GM19452 (cell line): ENCODE measurements at regions not wholly inside any gene's neighbourhood (a gene's known extent, or its start where the extent isn't known, plus 50 kb on each side); places are given as distances from the start of the nearest gene placed in this dataset.
"Not testable (repeated sequence)": the region's sequence is repeated elsewhere in the genome, so short reads cannot be mapped to it uniquely, and the experiment has no call there.

Source experiments
- ATAC-seq: cut with Tn5 transposase; IDR thresholded peaks from one replicate; pipeline ENCODE4 v1.9.1; 2021; ENCODE audit not compliant: unreplicated experiment

DNA sequence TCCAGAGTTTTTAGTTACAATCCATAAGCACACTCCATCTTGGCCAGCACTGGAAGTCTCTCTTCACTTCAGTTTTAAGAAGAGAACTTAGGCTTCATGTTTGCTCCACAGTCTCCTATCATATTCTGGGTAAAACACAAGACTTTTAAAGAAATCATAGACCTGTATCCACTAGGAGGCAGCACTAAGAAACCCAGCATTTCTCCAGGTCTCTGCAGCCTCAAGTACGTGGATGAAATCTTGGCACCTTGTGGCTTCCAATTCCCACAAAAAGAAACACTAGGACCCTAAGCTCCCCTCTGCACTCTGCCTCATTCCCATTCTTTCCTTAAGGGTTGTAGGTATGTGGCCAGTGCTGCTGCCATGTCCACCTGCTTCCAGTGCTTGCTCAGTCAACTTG, 367.3 kb upstream of the CASK start:
- no peak for ATAC-seq

DNA sequence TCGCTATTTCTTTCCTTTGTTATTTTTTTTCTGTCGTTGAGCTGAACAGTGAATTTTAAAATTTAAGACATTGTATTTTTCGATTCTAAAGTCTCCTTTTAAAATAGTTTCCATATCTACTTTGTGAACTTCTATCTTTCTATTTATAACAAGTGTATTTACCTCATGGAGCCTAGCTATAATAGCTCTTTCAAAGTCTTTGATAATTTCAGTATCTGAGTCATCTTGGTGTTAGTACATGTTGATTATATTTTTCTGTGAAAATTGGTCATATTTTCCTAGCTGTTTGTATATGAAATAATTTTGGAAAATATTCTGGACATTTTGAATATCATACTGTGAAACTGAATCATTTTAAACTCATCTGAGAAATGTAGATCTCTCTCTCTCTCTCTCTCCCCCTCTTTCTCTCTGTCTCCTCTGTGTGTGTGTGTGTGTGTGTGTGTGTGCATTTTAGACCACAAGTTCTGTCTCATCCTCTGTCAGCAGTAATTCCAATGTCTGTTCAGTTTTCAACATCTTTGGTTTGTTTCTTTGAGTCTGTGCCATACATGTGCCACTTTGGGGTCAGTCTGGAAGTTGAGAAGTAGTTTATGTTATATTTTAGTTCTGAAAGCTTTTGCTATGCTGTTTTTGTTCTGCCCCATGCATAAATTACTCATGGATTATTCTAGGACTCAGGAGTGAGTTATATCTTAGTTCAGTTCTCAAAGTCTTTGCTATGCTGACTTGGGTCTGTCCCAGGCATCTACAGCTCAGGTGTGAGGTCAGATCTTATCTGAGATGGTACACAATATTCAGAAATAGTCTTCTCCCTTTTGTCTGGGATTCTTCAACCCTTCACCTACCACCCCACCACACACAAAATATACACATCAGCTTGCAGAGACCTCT, 366.4 kb upstream of the CASK start:
- no peak for ATAC-seq

DNA sequence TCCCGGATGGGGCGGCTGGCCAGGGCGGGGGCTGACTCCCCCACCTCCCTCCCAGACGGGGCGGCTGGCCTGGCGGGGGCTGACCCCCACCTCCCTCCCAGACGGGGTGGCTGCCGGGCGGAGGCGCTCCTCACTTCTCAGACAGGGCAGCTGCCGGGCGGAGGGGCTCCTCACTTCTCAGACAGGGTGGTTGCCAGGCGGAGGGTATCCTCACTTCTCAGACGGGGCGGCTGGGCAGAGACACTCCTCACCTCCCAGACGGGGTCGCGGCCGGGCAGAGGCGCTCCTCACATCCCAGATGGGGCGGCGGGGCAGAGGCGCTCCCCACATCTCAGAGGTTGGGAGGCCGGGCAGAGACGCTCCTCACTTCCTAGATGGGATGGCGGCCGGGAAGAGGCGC, 362.3 kb upstream of the CASK start:
- not testable (repeated sequence) for ATAC-seq

DNA sequence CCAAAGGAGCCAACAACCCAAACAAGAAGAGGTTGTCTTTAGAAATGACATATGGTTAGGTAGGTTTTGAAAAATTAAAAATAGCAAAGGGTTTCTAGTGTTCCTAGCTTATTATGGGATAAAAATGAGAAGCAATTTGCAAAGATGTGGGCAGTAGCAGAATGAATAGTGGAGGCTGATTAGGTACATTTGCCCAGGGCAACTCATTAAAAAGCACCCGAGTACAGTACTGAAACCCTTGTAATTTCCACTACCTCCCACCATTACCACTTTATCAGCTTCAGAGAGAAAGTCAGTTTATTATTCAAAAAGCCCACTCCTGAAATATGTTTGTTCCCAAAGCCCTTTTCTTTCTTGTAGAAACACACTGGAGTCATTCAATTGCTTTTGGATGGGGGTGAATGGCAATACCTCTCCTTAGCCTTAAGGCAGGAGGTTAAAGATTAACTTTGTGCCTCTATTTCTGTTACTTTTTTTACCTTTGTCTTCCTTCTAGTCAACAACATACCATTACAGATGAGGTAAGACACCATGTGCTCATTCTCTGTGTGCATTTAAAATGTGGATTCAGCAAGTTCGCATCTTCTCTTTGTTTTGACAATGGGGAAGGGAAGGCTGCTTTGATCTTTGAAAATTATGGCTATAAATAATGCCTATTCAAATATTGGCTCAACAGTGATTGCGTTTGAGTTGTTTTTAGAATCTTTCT, 353.8 kb upstream of the CASK start:
- ATAC-seq, result no peak

DNA sequence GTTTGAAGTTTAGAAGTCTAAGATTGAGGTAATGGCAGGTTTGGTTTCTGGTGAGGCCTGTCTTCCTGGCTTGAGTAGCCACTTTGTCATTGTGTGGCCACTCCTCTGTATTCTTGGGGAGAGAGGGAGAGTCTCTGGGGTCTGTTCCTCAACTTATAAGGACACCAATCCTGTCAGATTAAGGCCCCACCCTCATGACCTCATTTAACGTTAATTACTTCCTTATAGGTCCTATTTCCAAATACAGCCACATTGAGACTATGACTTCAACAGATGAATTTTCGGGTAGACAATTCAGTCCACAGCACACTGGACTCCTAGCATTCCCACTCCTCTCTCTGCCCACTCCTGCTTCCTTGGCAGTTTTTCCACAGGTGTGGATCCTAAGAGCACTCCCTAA, 350.8 kb upstream of the CASK start:
- no peak for ATAC-seq

DNA sequence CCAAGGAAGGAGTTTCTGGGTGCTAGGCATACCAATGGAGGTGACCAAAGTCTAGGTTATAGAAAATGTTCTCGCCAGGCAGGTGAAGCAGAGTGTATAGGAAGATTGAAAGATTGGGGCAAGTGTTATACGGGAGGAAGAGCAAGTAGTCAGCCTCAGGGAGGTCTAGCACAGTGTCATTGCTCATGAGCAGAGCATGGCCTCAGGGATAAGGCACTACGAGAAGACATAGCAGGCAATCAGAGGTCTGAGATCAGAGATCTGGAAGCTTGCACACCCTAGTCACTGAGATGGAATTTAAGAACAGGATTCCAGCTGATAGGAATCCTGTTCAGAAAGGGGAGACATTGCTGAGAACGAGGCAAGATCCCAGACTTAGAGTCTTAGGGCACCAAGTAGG, 350.0 kb upstream of the CASK start:
- no peak for ATAC-seq

DNA sequence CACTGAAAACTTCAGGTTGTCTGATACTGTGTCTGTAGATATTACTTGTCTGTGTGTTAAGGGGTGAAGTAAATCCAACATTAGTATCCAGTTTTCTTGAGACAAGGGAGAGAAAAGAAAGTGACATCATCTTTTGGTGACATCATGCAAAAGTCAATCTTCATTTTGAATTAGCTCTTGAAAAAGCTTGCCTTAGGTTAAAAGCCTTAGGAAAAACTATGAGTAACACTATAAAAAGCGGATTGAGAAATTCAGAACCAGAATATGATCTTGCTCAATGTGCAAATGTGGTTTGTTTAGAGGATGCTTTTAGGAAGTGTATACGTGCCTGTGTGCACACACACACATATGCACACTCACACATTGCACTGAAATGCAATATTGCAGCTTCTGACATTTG, 345.8 kb upstream of the CASK start:
- no peak for ATAC-seq

DNA sequence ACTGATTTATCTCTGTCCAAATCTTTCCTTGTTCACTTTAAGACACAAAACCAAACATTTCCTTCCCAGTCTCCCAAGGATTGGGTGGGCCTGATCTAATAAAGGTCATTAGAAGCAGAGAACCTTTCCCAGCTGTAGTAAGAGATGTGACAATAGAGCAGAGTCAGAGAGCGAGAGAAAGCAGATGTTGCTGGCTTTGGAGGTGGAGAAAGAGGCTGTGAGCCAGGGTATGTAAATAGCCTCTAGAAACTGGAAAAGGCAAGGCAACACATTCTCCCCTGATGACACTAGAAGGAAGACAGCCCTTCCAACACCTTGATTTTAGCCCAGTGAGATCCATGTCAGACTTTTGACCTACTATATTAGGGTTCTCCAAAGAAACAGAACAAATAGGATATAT, 337.5 kb upstream of the CASK start:
- ATAC-seq, result no peak

DNA sequence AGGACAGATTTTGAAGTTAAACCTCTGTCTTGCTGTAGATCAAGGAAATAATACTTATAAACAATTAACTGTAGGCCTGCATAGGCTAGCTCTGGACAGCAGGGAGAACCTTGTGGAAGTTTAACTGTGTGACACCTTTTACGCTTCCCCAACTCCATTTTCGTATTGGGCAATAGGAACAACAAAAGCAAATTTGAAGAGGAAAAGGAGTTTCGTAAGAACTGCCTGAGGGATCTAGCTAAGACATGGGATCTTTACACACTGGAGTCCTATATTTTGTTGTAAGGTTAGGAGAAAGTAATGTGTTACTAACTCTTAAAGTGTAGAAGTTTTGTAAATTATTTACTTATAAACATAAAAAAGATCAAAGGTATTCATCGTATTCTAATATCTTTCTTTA, 324.9 kb upstream of the CASK start:
- no peak for ATAC-seq

DNA sequence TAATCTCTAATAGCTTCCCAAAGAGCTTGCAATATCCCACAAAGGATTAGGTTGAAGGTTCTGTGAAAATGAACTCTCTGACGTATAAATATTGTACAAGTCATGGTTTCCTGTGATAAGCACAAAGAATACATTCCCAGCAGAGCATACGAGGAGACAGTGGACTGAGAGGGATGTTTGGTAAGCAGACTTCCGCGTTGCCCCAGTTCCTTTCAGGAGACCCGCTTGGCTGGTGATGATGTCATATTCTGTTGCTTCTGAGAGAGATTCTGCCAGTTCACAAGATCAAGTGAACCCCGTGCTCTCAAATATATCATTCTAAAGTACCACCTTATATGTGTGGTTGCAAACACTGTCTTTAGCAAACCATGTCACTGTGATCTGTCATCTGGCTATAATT, 323.9 kb upstream of the CASK start:
- ATAC-seq, result no peak

DNA sequence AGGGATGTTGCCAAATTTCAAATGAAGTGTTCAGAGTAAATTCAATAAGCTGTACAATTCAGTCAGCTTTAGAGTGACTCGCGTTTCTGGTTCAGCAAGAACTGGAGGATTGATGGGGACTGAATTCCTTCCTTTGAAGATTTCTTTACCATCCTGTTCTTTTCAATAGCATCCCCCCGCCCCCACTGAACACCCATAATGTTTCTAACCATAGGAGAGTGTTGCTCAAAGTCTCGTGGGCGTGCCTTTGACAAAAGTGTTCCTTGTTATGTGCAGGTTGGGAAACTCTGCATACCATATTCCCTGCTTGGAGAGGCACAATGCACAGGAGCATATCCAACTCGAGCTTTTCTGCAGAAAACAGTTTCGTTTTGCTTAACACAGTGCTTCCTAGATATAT, 323.5 kb upstream of the CASK start:
- ATAC-seq, result no peak

DNA sequence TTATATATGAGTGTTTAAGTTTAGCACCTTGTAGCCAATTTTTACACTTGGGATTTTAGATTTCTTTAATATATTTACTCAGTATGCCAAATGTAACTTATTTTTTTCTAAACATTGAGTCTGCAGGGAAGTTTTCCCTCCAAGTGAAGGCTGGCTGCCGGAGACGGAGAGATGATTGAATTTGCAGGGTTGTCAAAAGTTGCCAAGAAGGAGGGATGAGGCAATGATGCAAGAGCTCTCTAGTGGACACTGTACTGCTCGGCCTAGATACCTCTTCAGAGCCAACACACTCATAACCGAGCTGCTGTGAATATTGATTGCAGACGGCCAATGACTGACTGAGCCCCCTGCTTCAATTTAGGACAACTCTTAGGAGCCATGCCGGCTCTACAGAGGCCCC, 318.6 kb upstream of the CASK start:
- ATAC-seq, result no peak

DNA sequence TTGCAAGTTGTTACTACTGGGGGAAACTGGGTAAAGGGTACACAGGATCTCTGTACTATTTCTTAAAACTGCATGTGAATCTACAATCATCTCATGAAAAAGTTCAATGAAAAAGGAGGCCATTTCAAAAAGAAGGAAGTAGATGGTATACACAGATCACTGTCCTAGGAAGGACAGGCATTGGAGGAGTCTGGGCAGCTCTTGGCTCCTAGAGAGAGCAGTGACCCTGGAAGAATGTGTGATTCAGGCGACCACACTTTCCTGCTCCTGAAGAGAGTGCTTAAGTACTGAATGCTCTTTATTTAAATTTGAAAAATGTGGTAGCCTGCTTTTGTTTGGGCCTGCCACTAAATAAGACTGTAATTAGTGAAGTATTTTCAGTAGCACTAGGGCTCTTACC, 318.1 kb upstream of the CASK start:
- no peak for ATAC-seq

DNA sequence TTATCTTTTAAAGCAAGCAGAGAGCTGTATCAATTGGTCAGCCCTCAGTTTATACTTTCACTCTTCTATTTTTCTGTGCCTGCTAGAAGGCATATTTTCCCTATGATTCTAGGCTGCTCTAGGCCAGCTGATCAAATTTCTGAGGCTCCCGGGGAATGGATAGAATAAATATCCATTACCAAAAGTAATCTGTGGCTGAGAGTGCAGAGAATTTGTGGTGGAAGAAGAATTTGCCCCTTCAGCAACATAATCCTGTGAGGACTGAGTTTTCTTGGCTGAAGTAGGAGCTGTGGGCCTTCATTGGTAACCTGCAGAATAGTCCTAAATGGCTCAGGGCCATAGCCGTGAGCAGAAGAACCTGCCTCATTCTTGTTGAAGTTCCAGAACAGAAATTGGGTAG, 314.6 kb upstream of the CASK start:
- ATAC-seq, result no peak

DNA sequence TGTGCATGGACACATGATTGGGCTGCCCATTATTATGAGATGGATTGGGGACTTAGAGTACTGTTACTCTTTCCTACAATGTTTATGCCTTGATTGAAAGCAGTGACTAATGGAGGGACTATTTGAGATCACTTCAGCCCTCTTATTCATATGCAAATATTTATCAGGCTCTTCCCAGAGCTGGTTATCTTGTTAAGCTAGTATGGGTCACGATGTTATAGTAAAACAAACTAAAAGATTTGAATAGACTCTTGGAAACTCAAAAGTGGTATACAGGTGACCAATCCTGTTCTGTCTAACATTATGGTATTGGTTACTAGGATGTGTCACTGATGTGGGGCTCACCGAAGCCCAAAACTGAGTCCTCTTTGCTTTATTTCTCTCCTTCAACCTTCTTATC, 306.2 kb upstream of the CASK start:
- ATAC-seq, result no peak

DNA sequence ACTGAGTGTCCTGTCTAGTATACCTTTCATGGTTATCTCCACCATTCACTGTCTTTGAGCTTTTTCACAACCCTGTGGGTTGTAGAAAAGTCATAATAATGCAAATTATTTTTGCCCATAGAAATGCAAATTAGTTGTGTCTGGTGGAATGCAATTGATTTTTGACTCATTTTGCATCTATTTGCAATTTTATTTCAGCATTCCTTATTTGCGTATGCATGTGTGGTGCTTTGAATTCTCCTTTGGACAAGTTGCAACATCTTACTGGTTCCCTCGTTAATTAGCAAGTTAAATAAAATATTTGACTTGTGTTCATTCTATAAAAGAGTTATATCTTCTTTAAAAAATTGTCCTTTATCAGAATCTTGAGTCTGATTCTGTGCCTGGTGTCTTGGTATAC, 297.3 kb upstream of the CASK start:
- no peak for ATAC-seq

DNA sequence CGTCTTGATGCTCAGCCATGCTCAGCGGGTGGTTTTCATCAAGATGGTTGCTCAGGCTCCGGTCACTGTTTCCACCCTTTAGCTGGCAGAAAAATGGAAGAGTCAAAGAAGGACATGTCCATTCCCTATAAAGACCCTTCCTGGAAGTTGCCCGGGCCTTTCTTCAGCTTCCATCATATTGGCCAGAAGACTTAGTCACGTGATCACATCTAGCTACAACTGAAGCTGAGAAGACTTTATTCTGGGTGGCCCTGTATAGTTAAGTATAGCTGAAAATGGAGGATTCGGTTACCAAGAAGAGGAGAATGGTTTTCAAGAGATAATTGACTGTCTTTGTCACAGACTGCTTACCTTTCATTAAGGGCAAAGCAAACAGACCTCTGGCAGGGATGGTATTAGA, 296.7 kb upstream of the CASK start:
- ATAC-seq, result no peak

DNA sequence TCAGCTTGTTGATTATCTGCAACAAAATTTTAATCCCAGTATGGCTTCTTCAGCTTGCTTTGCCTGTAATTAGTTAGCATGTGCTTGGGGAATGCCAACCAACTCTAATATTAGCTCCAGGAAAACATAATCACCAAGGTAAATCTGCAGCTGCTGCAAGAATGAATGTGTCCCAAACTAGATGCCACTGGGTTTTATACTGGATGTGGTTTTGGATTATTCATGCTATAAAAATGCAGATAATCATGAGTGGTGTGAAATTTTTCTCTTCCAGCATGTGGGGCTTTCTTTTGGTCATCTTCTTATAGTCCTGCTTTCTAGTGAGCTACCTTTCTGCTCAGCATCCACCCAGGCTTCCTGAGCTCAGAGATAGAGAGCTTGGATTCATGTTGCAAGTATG, 295.9 kb upstream of the CASK start:
- ATAC-seq, result no peak

DNA sequence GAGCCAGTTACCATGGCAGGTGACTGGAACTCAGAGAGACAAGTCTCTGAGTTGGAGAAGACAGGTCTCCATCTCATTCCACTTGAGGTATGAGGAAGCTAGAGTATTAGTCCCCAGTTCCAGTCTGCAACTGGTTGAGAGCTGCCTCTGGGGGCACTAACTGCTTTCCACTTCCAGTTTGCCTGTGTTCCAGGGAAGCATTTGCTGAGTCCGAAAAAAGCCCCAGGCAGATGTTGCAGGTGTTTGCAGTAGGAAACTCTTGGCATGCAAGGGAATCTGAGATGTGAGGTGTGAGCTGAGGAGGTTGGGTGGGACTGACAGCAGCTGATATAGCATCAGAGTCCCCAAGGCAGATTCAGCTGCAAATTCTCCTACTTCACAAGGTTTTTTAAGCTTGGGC, 272.2 kb upstream of the CASK start:
- no peak for ATAC-seq

DNA sequence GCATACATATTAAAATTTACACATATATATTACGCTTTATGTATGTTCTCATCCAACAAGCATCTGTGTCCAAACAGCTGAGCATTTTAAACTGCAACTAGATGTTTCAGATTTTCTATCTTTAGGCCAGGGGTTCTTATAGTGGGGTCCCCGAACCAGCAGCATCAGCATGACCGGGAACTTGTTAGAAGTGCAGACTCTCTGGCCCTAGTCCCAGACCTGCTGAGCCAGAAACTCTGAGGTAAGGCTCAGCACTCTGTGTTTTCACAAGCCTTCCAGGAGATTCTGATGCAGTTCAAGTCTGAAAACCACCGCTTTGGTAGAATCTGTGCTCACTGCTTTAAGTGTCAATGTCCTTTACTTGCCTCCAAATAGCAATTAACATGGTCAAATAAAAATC, 266.2 kb upstream of the CASK start:
- ATAC-seq, result no peak

DNA sequence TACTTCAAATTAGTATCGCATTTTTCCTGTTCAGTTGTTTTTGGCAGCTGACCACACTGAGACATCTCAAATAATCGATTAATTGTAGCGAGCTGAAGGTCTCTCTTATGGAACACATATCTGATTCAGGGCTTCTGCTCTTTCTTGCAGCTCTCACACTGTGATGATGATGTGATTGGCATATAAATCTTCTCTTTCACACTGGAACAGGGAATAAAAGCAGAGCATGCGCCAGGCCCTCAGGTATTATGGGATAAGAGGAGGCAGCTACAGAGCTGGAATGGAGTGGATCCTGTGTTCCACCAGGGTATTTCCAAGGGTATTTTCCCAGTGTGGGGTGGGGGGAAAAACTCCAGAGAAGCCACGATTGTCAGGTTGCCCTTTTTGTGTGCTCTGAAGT, 265.4 kb upstream of the CASK start:
- no peak for ATAC-seq

DNA sequence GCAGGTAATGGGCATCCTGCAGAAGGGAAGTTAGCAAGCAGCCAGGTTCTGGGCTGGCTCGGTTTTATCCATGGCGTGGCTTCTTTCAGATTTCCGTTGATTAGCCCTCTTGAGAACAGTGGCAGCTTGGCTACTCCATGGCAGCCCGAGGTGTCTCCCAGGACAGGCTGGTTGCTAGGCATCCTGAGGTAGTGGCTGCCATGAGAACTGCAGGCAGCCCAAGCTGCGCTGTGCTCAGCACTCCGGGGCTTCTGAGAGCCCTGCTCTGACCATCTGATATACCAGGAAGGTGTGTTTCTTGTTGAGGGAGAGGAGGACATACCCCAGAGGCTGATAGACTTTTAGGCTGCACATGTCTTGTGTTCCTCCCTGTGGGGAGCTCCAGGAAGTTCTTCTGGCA, 253.4 kb upstream of the CASK start:
- ATAC-seq, result no peak

DNA sequence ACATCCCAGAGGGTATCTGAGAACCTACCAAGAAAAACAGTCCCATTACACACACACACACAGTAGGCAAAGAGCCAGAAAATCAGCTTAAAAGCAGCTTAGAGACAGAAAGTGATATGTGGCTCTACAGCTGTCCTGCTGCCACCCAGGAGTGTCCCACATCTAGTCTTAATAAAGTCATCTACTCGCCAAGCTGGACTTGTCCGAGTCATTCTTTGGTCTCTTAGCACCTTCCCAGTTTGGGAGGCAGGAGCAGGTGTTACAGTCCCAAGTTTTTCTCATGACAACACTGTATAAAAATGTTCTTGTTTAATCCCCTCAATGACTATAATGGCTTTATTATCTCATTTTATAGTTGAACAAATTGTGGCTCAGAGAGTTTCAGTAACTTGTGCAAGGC, 252.5 kb upstream of the CASK start:
- ATAC-seq, result no peak
